CD4-positive, alpha-beta T cell treated with Interleukin-6 at 100 ng/mL for 8 hours (primary cell): ENCODE measurements at regions not wholly inside any gene's neighbourhood (a gene's known extent, or its start where the extent isn't known, plus 50 kb on each side); places are given as distances from the start of the nearest gene placed in this dataset.
"Not testable (repeated sequence)": the region's sequence is repeated elsewhere in the genome, so short reads cannot be mapped to it uniquely, and the experiment has no call there.

Experiments
- DNase-seq: peaks from one replicate; pipeline ENCODE4 v3.0.0-alpha.2; 2020; ENCODE audit warnings: mixed read lengths, low spot score

DNA sequence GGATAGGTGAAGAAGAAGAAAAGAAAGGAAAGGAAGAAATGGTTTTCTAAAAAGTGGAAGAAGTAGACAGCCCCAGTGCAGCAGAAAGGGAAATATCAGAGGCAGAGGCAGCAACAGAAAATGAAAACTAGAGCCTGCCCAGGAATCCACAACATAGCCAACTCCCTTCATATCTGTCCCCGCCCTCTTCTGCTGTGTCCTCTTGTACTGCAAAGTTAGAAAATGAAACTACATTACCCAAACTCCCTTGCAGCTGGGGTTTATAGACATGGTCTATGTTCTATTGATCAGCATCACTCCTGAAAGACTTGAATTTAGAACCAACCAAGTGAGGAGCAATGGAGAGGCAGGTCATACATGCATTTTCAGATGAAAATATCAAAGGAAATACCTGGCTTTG lies 200.5 kb upstream of the PHACTR1 start:
- DNase-seq, result no peak

DNA sequence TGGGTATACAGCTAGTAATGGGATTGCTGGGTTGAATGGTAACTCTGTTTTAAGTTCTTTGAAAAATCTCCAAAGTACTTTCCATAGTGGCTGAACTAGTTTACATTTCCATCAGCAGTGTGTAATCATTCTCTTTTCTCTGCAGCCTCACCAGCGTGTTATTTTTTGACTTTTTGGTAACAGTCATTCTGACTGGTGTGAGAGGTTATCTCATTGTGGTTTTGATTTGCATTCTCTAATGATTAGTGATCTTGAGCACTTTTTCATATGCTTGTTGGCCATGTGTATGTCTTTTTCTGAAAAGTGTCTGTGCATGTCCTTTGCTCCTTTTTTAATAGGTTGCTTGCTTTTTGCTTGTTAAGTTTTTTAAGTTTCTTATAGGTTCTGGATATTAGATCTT lies 194.2 kb upstream of the PHACTR1 start:
- no peak for DNase-seq

DNA sequence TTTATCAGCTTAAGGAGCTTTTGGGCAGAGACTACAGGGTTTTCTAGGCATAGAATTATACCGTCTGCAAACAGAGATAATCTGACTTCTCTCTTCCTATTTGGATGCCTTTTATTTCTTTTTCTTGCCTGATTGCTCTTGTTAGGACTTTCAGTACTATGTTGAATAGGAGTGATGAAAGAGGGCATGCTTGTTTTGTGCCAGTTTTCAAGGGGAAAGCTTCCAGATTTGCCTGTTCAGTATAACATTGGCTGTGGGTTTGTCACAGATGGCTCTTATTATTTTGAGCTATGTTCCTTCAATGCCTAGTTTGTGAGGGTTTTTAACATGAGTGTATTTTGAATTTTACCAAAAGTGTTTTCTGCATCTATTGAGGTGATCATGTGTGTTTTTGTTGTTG lies 192.8 kb upstream of the PHACTR1 start:
- no peak for DNase-seq

DNA sequence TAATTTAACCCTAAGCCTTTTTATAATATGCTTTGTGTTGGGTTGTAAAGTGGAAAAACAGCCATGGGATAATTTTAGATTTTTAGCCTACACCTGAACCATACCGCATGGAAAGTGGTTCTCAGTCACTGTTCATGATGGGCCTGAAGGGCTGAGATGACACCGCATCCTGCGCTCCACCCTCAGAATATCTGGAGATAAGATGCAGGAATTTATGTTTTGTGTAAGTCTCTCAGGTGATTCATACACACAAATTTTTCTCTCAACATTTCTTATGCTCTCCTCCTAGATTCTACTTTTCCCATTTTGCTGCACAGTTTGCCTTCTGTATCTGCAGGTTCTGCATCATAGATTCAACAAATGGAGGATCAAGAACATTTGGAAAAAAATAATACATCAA lies 191.3 kb upstream of the PHACTR1 start:
- DNase-seq, result no peak

DNA sequence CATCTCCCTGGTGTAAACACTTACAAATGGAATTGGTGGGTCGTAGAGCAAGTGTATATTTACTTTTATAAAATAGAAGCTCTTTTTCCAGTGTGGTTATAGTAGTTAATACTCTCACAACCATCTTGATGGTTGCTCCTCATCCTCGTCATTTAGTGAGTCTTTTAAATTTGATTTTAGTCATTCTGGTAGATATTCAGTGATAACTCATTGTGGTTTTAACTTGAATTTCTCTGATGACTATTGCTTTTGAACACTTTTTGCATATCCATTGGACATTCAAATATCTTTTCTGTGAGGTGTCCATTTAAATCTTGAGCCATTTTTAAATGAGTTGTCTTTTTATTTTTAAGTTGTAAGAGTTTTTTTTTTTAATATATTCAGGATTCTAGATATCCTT lies 189.2 kb upstream of the PHACTR1 start:
- DNase-seq, result no peak

DNA sequence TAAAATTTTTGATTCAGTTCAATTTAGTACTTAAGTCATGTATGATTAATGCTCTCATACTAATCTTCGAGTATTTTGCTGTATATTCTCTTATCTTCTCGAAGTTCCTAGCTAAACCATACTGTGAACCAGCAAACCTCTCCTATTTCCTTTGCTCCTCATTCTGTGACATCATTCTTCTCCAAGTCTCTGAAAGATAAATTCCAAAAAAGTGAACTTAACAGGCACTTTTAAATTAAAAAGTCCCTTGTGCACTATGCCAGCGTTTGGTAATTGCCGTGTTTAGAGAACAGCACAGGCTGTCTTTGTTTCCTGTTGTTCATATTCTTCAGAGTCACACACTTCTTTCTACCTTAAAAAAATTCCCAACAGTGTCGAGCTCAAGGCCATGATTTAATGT lies 188.4 kb upstream of the PHACTR1 start:
- DNase-seq, result no peak

DNA sequence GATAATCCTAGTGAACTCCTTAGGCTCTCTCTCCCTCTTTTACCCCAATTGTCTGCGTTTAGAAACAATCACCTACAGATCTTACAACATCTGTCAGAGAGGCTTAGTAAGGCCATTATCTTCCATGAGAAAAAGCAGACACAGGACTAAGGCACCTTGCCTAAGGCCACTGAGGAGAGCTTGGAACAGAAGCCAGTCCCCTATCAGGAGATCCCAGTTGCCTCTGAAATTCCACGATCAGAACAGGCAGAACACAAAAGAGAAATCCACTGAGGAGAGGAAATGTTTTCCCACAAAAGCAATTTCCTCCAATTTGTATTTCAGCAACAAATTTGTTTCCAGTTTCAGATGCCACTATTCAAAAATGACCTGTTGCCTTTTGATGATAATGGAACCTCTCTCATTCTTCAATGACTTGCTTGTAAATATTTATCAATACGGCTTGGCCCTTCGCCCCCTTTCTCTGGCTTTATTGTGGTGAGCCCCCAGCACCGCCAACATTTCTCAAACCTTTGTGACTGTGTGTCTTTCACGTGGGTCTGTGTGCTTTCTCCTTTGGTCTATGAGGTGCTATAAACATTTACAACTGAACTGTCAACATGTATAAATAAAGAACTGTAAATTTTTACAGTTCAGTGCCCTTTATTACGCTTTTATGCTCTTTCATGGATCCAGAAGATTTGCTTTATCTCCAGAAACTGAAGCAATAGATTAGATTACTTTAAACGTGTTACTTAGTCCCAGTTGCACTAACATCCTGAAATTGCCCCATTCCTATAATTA lies 187.8 kb upstream of the PHACTR1 start:
- DNase-seq, result no peak

DNA sequence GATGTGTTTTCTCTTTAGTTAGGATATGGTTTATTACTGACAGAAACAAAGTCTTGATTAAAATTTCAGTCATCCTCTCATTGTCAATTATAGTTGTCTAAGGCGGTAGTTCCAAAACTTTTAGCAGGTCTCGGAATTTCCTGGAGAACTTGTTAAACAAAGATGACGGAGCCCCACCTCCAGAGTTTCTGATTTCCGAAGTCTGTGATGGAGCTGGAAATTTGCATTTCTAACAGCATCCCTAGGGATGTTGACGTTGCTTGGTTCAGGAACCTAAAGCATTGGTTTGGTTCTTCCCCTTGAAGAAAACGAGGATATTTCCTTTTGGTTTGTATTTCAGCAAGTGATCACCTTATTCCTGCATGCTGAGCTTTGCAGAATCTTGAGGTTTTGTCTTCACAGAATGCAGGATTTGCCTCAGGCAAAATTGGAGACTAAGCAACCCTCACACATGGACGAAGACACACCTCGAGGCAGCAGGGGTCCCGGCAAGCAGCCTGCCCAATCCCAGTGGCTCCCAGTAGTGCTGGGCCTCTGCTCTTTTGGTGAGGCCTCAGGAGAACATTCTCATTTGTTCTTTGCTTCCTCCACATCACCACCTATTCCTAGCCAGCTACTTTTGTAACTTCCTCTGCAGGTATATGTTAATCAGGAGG lies 187.1 kb upstream of the PHACTR1 start:
- DNase-seq, result no peak

DNA sequence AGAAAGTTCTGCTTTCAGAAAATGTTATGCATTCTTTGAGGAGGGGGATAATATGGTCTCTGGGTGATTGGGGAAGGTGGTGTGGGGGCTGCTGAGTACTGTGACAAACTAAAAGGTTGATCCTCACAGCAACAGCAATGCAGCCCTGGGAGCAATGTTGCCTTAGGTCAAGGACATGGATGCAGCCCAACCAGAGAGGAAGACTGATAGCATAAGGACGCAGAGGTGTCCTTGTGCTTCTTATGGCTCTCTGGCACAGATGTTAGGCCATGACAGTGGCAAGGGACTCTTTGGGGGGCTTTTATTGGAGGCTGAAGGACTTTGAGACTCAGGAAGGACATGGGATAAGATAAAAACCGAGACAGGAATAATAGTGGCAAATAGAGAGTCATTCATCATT lies 186.2 kb upstream of the PHACTR1 start:
- no peak for DNase-seq

DNA sequence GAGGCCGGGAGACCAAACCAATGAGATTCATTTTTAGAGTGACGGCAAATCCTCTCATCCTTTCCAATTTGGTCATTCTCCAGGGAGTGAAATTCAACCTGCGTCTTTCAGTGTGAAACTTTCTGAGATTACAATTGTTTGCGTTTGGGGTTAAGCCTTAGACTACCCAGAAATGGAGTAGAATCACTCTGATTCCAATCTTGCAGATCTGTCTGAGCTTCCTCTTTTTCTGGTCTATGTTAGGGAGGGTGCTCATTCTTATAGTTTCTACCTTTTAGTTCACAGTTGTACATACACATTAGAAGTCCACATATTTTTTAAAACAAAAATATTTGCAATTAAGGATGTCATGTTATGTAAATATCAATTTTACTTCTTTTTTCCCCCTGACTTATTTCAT lies 183.0 kb upstream of the PHACTR1 start:
- no peak for DNase-seq

DNA sequence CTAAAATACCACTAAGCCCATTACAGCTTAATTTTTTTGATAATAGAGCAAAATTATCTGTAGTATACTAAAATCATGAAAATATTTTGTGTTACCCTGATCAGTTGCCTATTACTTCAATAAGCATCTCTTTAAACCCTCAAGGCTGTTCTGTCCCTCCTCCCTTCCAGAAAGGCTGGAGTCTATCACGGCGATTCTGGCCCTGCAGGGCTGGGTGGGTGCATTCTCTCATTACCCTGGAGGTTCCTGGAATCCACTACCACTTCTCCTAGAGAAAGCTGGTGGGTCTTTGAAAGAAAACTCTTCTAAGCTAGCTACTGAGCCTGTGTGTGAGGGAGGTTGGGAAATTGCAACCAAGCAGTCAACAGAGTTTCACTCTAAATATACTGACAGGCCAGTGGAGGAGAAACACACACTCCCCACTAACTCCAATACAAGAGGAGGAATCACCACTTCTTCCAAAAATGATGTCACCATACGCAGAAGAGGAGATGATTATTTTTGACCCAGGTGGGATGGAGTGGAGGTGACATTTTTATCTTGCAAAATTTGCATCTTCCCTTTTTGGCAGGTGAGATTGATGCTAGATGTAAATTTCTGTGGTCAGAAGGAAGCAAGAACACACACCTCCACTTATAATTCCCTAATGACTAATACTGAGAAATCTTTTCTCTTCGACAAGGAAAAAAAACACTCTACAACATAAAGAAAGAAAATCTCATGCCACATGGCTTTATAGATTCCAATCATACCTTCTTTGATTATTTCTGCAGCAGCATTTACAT lies 182.3 kb upstream of the PHACTR1 start:
- no peak for DNase-seq

DNA sequence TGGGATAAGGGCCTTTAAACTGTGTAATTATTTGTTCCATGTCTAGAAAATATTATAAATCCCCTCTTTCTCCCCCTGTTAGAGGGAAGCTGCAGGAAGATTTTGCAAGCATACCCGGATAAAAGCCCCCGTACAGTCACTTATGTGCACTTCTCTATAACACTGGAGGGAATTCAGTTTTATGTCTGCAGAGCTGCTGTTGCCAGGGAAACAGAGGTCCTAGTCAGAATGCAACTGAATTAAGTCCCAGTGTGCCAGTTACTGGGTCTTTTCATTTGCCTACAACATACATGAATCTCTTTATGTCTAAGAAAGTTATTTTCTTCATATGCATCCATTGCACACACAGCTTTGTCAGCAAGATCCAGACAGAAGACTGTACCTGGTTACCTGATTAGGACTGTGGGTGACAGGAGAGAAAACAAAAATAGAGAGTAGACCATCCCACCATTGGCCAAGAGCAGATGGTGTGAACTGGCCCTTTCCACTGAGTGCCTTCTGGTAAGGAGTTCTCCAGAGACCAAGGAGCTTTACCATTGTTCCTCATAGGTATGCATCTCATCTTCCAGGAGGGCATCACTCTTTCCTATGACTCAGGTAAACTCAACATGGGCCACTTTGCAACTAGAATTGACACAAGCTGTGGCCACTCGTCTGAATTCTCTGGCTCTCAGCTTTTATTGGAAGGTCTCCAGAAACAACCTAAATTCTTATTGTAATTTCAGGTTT lies 180.8 kb upstream of the PHACTR1 start:
- DNase-seq, result no peak

DNA sequence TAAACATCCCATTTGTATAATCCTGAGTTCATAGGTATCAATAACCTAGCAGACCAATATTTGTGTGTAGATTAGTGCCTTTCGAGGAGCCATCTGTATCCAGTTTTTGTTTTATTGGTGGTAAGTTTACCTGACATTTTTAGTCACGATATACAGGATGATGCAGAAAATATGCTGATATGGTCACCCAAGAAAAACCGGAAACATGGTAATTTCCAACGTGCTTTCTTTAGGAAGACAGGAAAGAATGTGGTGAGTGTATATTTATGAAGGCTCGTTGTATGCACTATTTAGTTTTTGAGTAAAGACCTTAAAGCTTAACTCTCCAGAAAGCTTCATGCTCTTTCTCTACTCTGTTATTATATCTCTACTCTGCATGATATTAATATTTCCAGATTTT lies 180.2 kb upstream of the PHACTR1 start:
- DNase-seq, result no peak

DNA sequence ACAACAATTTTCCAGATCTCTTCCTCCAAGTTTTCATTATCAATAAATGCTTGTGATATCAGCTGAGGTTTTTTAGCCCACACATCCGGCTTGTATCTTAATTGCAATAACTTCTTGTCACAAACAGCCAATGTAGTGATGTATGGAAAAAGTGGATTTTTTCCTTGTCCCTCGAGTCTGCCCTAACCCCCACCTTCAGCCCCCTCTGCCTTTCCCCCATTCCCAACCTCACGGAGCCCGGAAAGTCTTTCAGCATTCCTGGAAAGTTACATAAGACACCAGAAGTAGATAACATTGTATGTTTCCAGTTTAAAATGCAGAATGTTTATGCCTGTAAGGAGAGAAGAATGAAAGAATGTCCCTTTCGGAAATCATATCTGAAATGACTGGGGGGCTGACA lies 179.2 kb upstream of the PHACTR1 start:
- no peak for DNase-seq

DNA sequence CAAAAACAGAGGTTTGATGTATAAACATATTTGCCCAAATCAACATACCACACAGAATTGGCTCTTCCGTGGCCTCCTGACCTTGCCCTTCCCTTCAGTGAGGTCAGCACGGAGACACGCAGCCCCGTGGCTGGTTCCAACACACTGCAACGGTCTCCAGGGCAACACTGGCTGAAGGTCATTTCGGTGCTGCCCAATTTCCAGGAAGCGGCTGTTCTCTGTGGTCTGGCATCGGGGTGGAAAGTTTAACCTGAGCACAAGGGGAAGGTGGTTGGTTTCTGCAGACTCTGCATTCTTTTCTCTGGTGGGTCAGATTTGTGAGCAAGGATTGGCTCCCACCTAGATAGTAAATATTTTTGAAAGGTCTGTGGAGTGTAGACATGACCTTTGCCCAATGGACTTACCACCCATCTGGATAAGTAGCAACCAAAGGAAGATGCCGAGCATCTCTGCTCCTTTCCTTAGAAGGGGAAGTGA lies 177.6 kb upstream of the PHACTR1 start:
- DNase-seq, result no peak

DNA sequence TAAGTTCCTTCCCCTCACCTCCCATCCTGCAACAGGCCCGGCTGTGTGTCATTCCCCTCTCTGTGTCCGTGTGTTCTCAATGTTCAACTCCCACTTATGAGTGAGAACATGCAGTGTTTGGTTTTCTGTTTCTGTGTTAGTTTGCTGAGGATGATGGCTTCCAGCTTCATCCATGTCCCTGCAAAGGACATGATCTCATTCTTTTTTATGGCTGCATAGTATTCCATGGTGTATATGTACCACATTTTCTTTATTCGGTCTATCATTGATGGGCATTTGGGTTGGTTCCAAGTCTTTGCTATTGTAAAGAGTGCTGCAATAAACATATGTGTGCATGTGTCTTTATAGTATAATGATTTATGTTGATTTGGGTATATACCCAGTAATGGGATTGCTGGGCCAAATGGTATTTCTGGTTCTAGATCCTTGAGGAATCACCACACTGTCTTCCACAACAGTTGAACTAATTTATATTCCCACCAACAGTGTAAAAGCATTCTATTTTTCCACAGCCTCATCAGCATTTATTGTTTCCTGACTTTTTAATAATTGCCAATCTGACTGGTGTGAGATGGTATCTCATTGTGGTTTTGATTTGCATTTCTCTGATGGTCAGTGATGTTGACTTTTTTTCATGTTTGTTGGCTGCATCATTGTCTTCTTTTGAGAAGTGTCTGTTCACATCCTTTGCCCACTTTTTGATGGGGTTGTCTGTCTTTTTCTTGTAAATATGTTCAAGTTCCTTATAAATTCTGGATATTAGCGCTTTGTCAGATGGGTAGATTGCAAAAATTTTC lies 174.1 kb upstream of the PHACTR1 start:
- DNase-seq, result not testable (repeated sequence)

DNA sequence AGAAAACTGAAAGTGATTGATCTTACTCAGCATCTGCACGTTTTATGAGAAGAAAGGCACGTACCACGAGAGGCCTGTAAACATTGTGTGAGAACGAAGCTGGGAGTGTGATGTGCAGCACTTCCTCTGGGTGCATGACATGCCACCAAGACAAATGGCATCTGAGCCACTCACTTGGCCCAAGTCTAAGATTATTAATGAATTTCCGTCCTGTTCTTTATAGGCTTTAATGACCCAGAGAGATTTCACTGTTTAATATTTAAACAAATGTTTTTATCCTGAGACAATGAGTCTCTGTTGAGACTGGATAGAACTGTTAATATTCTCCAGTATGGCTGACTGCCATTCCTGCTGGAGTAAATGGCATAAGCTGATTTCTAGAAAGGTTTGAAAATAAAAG lies 172.6 kb upstream of the PHACTR1 start:
- DNase-seq, result no peak

DNA sequence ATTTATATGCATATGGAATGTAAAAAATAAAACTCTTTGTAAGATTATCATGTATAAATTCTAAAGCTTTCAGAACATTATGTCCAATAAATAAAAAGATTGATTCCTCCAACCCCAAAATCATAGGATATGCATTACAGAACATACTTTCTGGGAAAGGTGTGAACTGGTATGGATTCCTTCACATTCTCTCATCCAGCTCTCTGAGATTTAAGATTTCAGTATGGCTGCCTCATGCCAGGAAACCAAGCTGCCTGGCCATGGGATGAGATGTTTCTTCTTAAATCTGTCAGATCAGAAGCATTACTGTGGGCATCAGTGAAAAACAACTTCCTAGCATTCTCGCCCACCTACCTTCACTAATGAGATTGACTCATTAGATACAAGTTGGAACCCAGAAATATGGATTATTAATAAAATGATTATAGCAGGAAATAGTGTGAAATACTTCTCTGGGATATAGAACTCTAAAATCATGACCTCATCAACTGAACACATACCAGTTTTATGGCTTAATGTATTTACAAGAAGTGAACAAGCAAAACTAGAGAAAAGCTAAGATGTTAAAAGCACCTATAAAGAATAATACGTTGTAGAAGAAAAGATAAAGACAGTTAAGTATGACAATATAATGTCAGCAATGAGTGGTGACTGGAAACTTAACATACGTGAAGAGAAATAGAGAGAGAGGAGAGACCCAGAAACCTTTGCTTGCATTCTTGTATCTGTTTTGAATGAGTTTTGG lies 171.6 kb upstream of the PHACTR1 start:
- no peak for DNase-seq

DNA sequence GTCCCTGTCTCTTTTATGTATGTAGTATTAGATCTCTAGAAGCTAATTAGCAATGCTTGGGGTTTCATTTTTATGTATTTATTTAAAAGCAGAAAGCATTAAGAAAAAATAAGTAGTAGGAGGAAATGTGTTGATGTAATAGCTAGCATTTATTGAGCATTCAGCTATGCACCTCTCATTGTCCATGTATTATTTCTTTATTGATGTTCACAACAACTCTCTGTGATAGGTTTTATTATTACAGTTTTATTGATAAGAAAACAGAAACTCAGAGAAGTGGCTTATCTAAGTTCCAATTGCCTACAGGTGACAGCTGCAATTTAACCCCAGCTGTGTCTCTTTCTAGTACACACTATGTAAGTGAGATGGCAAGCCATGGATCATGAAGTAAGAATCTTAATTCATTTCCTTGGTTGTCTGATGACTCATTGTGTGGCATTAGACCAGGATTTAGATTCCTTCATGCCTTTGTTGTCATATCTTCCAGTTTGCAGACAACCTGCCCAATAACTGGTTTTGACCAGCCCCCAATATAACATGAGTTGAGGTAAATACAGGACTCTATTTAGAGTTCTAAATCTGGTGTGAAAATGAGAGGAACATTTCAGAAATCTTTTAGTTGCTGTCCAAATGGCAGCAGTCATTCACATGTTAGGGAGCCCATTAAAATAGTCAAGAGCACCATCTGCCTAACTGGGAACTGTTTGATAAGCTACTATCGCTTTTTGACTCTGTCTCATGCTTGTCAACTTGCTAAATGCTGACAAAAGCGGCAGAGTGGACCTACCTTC lies 170.8 kb upstream of the PHACTR1 start:
- DNase-seq, result no peak
